ENCODE measurements at regions not wholly inside any gene's neighbourhood (a gene's known extent, or its start where the extent isn't known, plus 50 kb on each side); places are given as distances from the start of the nearest gene placed in this dataset.

GRCh38 chr1:57850176-57850940 is 426.5 kb upstream of the DAB1 start:
- no peak for DNase-seq

- DNase-seq: no peak
Measured at GRCh38 chr1:57848406-57848805, 424.5 kb upstream of the DAB1 start.

GRCh38 chr1:57845041-57845440 is 421.2 kb upstream of the DAB1 start:
- DNase-seq: no peak

- no peak for DNase-seq
Measured at GRCh38 chr1:57844382-57844980, 420.6 kb upstream of the DAB1 start.

- no peak for DNase-seq
Measured at GRCh38 chr1:57843760-57844159, 419.9 kb upstream of the DAB1 start.

GRCh38 chr1:57839526-57839925 is 415.7 kb upstream of the DAB1 start:
- no peak for DNase-seq

GRCh38 chr1:57839067-57839466 is 415.2 kb upstream of the DAB1 start:
- DNase-seq: no peak

- no peak for DNase-seq
Measured at GRCh38 chr1:57835620-57836019, 411.8 kb upstream of the DAB1 start.

GRCh38 chr1:57833296-57833695 is 409.4 kb upstream of the DAB1 start:
- DNase-seq: no peak

GRCh38 chr1:57832612-57833011 is 408.8 kb upstream of the DAB1 start:
- no peak for DNase-seq

GRCh38 chr1:57831624-57832023 is 407.8 kb upstream of the DAB1 start:
- DNase-seq: no peak

GRCh38 chr1:57826535-57826934 is 402.7 kb upstream of the DAB1 start:
- DNase-seq: no peak

- DNase-seq: no peak
Measured at GRCh38 chr1:57824535-57824934, 400.7 kb upstream of the DAB1 start.

- DNase-seq: no peak
Measured at GRCh38 chr1:57820356-57821095, 396.7 kb upstream of the DAB1 start.

GRCh38 chr1:57819893-57820292 is 396.0 kb upstream of the DAB1 start:
- no peak for DNase-seq

- no peak for DNase-seq
Measured at GRCh38 chr1:57803586-57803985, 379.7 kb upstream of the DAB1 start.

GRCh38 chr1:57800376-57800775 is 376.5 kb upstream of the DAB1 start:
- no peak for DNase-seq

GRCh38 chr1:57799490-57800115 is 375.7 kb upstream of the DAB1 start:
- DNase-seq: no peak

- no peak for DNase-seq
Measured at GRCh38 chr1:57798543-57798942, 374.7 kb upstream of the DAB1 start.

- no peak for DNase-seq
Measured at GRCh38 chr1:57797084-57797483, 373.2 kb upstream of the DAB1 start.

GRCh38 chr1:57796616-57797015 is 372.8 kb upstream of the DAB1 start:
- no peak for DNase-seq

GRCh38 chr1:57795886-57796285 is 372.0 kb upstream of the DAB1 start:
- no peak for DNase-seq

- no peak for DNase-seq
Measured at GRCh38 chr1:57794078-57794477, 370.2 kb upstream of the DAB1 start.

- no peak for DNase-seq
Measured at GRCh38 chr1:57791497-57791896, 367.6 kb upstream of the DAB1 start.

Measured in activated CD4-positive, alpha-beta T cell treated with anti-CD3 and anti-CD28 coated beads, Interleukin-2, Interleukin-6, amounts not matched to agents 100 ng/mL and 50 ng/mL, durations not matched to agents 16 hours and 8 hours (primary cell).